GM23338 (cell line): ENCODE measurements at regions not wholly inside any gene's neighbourhood (a gene's known extent, or its start where the extent isn't known, plus 50 kb on each side); places are given as distances from the start of the nearest gene placed in this dataset.

Experiments
- CREB1 ChIP-seq: fragments of 250-450 bp; sonication (Bioruptor Pico); IDR thresholded peaks from 2 replicates; pipeline ENCODE4 v1.5.0; 2020; ENCODE audit warnings: low read depth, mild to moderate bottlenecking, moderate library complexity
- EZH2 ChIP-seq: fragments of 200-600 bp; sonication (generic); IDR thresholded peaks from one replicate; pipeline ENCODE4 v1.8.0; 2017; ENCODE audit warnings: antibody characterized with exemption, mild to moderate bottlenecking, low read depth; ENCODE audit not compliant: unreplicated experiment
- EZH2phosphoT487 ChIP-seq: fragments of 200-600 bp; sonication (generic); IDR thresholded peaks from one replicate; pipeline ENCODE4 v1.8.1; 2018; ENCODE audit warnings: antibody characterized with exemption; ENCODE audit not compliant: unreplicated experiment
- JUNB ChIP-seq: IDR thresholded peaks from one replicate; pipeline ENCODE4 v1.6.1; 2016; ENCODE audit warnings: antibody characterized with exemption; ENCODE audit not compliant: unreplicated experiment
- NANOG ChIP-seq: IDR thresholded peaks from 2 replicates; pipeline ENCODE4 v1.6.1; 2016; ENCODE audit warnings: antibody characterized with exemption, borderline replicate concordance
- POLR2AphosphoS5 ChIP-seq: IDR thresholded peaks from 2 replicates; pipeline ENCODE4 v1.6.1; 2016; ENCODE audit warnings: antibody characterized with exemption, low read depth
- STAT1 ChIP-seq: IDR thresholded peaks from one replicate; pipeline ENCODE4 v1.6.1; 2016; ENCODE audit warnings: antibody characterized with exemption; ENCODE audit not compliant: unreplicated experiment
- ZNF114 ChIP-seq: fragments of 250-450 bp; sonication (Bioruptor Pico); IDR thresholded peaks from 2 replicates; pipeline ENCODE4 v1.5.0; 2020; ENCODE audit warnings: mild to moderate bottlenecking, moderate library complexity
- ZNF331 ChIP-seq: fragments of 250-450 bp; sonication (Bioruptor Pico); IDR thresholded peaks from 2 replicates; pipeline ENCODE4 v1.5.0; 2020; ENCODE audit warnings: low read depth, mild to moderate bottlenecking, moderate library complexity
- TF ChIP-seq, protein P1 (sequence below), 2 experiments: fragments of 200-600 bp in 1 of 2; sonication (generic) in 1 of 2; conservative IDR thresholded peaks; 2 replicates each; pipeline versions ENCODE4 v1.5.1 to v1.6.1; 2016 to 2017; ENCODE audit warnings: antibody characterized with exemption in 2 of 2, low read depth in 2 of 2, mild to moderate bottlenecking in 2 of 2, moderate library complexity in 1 of 2
- TF ChIP-seq, protein P2 (sequence below): IDR thresholded peaks from one replicate; pipeline ENCODE4 v1.6.1; 2018; ENCODE audit warnings: antibody characterized with exemption; ENCODE audit not compliant: unreplicated experiment
- TF ChIP-seq, protein P3 (sequence below): fragments of 250-450 bp; sonication (Bioruptor Pico); IDR thresholded peaks from 2 replicates; pipeline ENCODE4 v1.5.0; 2020; ENCODE audit warnings: mild to moderate bottlenecking, moderate library complexity
- TF ChIP-seq, protein P4 (sequence below): IDR thresholded peaks from 2 replicates; pipeline ENCODE4 v1.6.1; 2016; ENCODE audit warnings: antibody characterized with exemption

DNA sequence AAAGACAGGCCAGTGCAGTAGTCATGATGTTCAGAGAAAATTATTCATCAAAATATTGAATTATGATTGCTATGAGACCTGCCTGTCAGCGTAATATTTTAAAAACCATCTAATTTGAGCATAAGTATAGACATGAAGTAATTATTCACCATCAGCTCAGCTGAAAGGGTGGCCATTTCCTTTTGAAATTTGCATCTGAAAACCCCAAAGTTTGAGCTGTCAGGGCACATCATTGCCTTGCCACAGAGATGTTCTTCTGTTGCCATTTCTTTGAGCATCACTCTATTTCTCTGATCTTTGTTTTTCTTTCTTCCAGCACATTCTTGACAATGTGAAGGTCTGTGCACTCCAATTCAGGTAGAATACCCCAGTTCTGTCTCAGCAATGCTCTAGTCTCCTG is 147.5 kb upstream of the RHOBTB1 start:
- TF ChIP-seq, protein P1, sequence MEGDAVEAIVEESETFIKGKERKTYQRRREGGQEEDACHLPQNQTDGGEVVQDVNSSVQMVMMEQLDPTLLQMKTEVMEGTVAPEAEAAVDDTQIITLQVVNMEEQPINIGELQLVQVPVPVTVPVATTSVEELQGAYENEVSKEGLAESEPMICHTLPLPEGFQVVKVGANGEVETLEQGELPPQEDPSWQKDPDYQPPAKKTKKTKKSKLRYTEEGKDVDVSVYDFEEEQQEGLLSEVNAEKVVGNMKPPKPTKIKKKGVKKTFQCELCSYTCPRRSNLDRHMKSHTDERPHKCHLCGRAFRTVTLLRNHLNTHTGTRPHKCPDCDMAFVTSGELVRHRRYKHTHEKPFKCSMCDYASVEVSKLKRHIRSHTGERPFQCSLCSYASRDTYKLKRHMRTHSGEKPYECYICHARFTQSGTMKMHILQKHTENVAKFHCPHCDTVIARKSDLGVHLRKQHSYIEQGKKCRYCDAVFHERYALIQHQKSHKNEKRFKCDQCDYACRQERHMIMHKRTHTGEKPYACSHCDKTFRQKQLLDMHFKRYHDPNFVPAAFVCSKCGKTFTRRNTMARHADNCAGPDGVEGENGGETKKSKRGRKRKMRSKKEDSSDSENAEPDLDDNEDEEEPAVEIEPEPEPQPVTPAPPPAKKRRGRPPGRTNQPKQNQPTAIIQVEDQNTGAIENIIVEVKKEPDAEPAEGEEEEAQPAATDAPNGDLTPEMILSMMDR (conservative IDR thresholded peaks at IDR 0.05; ENCODE audit: low read depth in 2 of 2), result no peak
- TF ChIP-seq POLR2AphosphoS5 (no peak), ZNF114 (CRISPR knock-in tag) (no peak), EZH2 (no peak), EZH2phosphoT487 (no peak), ZNF331 (CRISPR knock-in tag) (no peak), JUNB (no peak), STAT1 (no peak), NANOG (no peak), CREB1 (no peak)
- TF ChIP-seq, protein P2, sequence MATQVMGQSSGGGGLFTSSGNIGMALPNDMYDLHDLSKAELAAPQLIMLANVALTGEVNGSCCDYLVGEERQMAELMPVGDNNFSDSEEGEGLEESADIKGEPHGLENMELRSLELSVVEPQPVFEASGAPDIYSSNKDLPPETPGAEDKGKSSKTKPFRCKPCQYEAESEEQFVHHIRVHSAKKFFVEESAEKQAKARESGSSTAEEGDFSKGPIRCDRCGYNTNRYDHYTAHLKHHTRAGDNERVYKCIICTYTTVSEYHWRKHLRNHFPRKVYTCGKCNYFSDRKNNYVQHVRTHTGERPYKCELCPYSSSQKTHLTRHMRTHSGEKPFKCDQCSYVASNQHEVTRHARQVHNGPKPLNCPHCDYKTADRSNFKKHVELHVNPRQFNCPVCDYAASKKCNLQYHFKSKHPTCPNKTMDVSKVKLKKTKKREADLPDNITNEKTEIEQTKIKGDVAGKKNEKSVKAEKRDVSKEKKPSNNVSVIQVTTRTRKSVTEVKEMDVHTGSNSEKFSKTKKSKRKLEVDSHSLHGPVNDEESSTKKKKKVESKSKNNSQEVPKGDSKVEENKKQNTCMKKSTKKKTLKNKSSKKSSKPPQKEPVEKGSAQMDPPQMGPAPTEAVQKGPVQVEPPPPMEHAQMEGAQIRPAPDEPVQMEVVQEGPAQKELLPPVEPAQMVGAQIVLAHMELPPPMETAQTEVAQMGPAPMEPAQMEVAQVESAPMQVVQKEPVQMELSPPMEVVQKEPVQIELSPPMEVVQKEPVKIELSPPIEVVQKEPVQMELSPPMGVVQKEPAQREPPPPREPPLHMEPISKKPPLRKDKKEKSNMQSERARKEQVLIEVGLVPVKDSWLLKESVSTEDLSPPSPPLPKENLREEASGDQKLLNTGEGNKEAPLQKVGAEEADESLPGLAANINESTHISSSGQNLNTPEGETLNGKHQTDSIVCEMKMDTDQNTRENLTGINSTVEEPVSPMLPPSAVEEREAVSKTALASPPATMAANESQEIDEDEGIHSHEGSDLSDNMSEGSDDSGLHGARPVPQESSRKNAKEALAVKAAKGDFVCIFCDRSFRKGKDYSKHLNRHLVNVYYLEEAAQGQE, result no peak
- TF ChIP-seq, protein P3, sequence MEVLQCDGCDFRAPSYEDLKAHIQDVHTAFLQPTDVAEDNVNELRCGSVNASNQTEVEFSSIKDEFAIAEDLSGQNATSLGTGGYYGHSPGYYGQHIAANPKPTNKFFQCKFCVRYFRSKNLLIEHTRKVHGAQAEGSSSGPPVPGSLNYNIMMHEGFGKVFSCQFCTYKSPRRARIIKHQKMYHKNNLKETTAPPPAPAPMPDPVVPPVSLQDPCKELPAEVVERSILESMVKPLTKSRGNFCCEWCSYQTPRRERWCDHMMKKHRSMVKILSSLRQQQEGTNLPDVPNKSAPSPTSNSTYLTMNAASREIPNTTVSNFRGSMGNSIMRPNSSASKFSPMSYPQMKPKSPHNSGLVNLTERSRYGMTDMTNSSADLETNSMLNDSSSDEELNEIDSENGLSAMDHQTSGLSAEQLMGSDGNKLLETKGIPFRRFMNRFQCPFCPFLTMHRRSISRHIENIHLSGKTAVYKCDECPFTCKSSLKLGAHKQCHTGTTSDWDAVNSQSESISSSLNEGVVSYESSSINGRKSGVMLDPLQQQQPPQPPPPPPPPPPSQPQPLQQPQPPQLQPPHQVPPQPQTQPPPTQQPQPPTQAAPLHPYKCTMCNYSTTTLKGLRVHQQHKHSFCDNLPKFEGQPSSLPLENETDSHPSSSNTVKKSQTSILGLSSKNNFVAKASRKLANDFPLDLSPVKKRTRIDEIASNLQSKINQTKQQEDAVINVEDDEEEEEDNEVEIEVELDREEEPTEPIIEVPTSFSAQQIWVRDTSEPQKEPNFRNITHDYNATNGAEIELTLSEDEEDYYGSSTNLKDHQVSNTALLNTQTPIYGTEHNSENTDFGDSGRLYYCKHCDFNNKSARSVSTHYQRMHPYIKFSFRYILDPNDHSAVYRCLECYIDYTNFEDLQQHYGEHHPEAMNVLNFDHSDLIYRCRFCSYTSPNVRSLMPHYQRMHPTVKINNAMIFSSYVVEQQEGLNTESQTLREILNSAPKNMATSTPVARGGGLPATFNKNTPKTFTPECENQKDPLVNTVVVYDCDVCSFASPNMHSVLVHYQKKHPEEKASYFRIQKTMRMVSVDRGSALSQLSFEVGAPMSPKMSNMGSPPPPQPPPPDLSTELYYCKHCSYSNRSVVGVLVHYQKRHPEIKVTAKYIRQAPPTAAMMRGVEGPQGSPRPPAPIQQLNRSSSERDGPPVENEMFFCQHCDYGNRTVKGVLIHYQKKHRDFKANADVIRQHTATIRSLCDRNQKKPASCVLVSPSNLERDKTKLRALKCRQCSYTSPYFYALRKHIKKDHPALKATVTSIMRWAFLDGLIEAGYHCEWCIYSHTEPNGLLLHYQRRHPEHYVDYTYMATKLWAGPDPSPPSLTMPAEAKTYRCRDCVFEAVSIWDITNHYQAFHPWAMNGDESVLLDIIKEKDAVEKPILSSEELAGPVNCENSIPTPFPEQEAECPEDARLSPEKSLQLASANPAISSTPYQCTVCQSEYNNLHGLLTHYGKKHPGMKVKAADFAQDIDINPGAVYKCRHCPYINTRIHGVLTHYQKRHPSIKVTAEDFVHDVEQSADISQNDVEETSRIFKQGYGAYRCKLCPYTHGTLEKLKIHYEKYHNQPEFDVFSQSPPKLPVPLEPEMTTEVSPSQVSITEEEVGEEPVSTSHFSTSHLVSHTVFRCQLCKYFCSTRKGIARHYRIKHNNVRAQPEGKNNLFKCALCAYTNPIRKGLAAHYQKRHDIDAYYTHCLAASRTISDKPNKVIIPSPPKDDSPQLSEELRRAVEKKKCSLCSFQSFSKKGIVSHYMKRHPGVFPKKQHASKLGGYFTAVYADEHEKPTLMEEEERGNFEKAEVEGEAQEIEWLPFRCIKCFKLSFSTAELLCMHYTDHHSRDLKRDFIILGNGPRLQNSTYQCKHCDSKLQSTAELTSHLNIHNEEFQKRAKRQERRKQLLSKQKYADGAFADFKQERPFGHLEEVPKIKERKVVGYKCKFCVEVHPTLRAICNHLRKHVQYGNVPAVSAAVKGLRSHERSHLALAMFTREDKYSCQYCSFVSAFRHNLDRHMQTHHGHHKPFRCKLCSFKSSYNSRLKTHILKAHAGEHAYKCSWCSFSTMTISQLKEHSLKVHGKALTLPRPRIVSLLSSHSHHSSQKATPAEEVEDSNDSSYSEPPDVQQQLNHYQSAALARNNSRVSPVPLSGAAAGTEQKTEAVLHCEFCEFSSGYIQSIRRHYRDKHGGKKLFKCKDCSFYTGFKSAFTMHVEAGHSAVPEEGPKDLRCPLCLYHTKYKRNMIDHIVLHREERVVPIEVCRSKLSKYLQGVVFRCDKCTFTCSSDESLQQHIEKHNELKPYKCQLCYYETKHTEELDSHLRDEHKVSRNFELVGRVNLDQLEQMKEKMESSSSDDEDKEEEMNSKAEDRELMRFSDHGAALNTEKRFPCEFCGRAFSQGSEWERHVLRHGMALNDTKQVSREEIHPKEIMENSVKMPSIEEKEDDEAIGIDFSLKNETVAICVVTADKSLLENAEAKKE (CRISPR knock-in tag), result no peak
- TF ChIP-seq, protein P4, sequence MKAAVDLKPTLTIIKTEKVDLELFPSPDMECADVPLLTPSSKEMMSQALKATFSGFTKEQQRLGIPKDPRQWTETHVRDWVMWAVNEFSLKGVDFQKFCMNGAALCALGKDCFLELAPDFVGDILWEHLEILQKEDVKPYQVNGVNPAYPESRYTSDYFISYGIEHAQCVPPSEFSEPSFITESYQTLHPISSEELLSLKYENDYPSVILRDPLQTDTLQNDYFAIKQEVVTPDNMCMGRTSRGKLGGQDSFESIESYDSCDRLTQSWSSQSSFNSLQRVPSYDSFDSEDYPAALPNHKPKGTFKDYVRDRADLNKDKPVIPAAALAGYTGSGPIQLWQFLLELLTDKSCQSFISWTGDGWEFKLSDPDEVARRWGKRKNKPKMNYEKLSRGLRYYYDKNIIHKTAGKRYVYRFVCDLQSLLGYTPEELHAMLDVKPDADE, result no peak
